Vagina (tissue), 2 donors: ENCODE measurements at regions not wholly inside any gene's neighbourhood (a gene's known extent, or its start where the extent isn't known, plus 50 kb on each side); places are given as distances from the start of the nearest gene placed in this dataset.

Experiments
- POLR2A ChIP-seq, 2 donors: fragments of 450-650 bp; IDR thresholded peaks; one replicate each; pipeline ENCODE4 v1.6.1; 2017; ENCODE audit warnings: antibody characterized with exemption in 2 of 2, mild to moderate bottlenecking in 2 of 2, moderate library complexity in 2 of 2
- POLR2AphosphoS5 ChIP-seq, 2 donors: sonication (generic); formaldehyde crosslinking; IDR thresholded peaks; one replicate each; pipeline ENCODE4 v1.9.0; 2017; ENCODE audit warnings: antibody characterized with exemption in 2 of 2, mild to moderate bottlenecking in 2 of 2, low read depth in 1 of 2; ENCODE audit not compliant: insufficient read depth in 1 of 2
- TF ChIP-seq, protein P1 (sequence below), 3 experiments: fragments of 450-650 bp in 2 of 3; fragments of 200-600 bp in 1 of 3; sonication (generic) in 1 of 3; IDR thresholded peaks; one replicate each; pipeline ENCODE4 v1.5.1; 2017 to 2019; ENCODE audit warnings: antibody characterized with exemption in 3 of 3, mild to moderate bottlenecking in 2 of 3, moderate library complexity in 2 of 3

DNA sequence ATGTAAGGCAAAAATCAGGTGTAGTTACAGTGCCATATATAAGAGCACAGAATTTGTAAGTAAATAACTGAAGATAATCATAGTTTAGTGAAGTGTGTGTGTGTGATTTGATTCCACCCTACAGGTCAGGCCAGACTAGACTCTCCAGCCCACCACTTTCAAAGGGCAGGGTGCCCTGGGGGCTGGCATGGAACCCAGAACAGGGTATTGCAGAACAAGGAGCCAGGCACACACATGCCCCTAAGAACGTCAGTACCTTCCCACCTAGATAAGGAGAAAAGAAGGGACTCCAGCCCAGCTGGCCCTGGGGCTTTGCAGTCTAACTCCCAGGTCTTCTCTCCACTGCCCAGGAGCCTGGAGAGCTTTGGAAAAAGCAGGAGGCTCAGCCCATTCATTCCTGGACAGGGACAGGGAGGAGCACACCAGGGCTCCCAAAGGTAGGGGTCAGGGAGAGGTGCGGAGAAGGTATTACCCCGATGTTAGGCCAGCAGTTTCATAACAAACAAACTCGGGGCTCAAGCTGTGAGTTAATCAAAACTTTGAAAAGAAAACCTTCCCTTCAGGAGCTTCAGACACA is 149.7 kb upstream of the VANGL1 start:
- TF ChIP-seq, protein P1, sequence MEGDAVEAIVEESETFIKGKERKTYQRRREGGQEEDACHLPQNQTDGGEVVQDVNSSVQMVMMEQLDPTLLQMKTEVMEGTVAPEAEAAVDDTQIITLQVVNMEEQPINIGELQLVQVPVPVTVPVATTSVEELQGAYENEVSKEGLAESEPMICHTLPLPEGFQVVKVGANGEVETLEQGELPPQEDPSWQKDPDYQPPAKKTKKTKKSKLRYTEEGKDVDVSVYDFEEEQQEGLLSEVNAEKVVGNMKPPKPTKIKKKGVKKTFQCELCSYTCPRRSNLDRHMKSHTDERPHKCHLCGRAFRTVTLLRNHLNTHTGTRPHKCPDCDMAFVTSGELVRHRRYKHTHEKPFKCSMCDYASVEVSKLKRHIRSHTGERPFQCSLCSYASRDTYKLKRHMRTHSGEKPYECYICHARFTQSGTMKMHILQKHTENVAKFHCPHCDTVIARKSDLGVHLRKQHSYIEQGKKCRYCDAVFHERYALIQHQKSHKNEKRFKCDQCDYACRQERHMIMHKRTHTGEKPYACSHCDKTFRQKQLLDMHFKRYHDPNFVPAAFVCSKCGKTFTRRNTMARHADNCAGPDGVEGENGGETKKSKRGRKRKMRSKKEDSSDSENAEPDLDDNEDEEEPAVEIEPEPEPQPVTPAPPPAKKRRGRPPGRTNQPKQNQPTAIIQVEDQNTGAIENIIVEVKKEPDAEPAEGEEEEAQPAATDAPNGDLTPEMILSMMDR (IDR thresholded peaks at IDR 0.05) = no peak
- TF ChIP-seq POLR2A (IDR thresholded peaks at IDR 0.05) = no peak
- no peak for TF ChIP-seq POLR2AphosphoS5 (IDR thresholded peaks at IDR 0.05; ENCODE audit: insufficient read depth in 1 of 2, low read depth in 1 of 2)
